ENCODE measurements at regions not wholly inside any gene's neighbourhood (a gene's known extent, or its start where the extent isn't known, plus 50 kb on each side); places are given as distances from the start of the nearest gene placed in this dataset.

GRCh38 chr1:34346128-34346527 is 169.4 kb downstream of the C1orf94 start:
- FAIRE-seq, result no peak
- TF ChIP-seq TAF1 (IDR thresholded peaks at IDR 0.05; ENCODE audit: low read depth, low read length) (no peak), POLR2A (IDR thresholded peaks at IDR 0.05; ENCODE audit: low read depth, low read length) (no peak), POU2F2 (IDR thresholded peaks at IDR 0.05; ENCODE audit: low read depth, low read length) (no peak), PAX5 (IDR thresholded peaks at IDR 0.05; ENCODE audit: insufficient read depth, low read length, severe bottlenecking) (no peak), SPI1 (IDR thresholded peaks at IDR 0.05; ENCODE audit: low read depth, low read length) (no peak), POLR2AphosphoS5 (IDR thresholded peaks at IDR 0.05; ENCODE audit: low read depth, low read length) (no peak)
- DNase-seq (ENCODE audit: insufficient read length, low spot score), result no peak

- no peak for TF ChIP-seq POLR2AphosphoS5 (IDR thresholded peaks at IDR 0.05; ENCODE audit: low read depth, low read length)
- no peak for TF ChIP-seq POU2F2 (IDR thresholded peaks at IDR 0.05; ENCODE audit: low read depth, low read length)
- TF ChIP-seq SPI1 (IDR thresholded peaks at IDR 0.05; ENCODE audit: low read depth, low read length), result no peak
- TF ChIP-seq POLR2A (IDR thresholded peaks at IDR 0.05; ENCODE audit: low read depth, low read length), result no peak
- no peak for TF ChIP-seq TAF1 (IDR thresholded peaks at IDR 0.05; ENCODE audit: low read depth, low read length)
- TF ChIP-seq PAX5 (IDR thresholded peaks at IDR 0.05; ENCODE audit: insufficient read depth, low read length, severe bottlenecking), result no peak
- no peak for DNase-seq (ENCODE audit: insufficient read length, low spot score)
- FAIRE-seq, result no peak
Measured at GRCh38 chr1:34353409-34353808, 176.7 kb downstream of the C1orf94 start.

- no peak for FAIRE-seq
- TF ChIP-seq POLR2AphosphoS5 (IDR thresholded peaks at IDR 0.05; ENCODE audit: low read depth, low read length), result no peak
- no peak for TF ChIP-seq POU2F2 (IDR thresholded peaks at IDR 0.05; ENCODE audit: low read depth, low read length)
- no peak for TF ChIP-seq PAX5 (IDR thresholded peaks at IDR 0.05; ENCODE audit: insufficient read depth, low read length, severe bottlenecking)
- no peak for TF ChIP-seq SPI1 (IDR thresholded peaks at IDR 0.05; ENCODE audit: low read depth, low read length)
- no peak for TF ChIP-seq TAF1 (IDR thresholded peaks at IDR 0.05; ENCODE audit: low read depth, low read length)
- no peak for TF ChIP-seq POLR2A (IDR thresholded peaks at IDR 0.05; ENCODE audit: low read depth, low read length)
- DNase-seq (ENCODE audit: insufficient read length, low spot score), result no peak
Measured at GRCh38 chr1:34354367-34354766, 177.7 kb downstream of the C1orf94 start.

- no peak for DNase-seq (ENCODE audit: insufficient read length, low spot score)
- TF ChIP-seq SPI1 (IDR thresholded peaks at IDR 0.05; ENCODE audit: low read depth, low read length) (no peak), PAX5 (IDR thresholded peaks at IDR 0.05; ENCODE audit: insufficient read depth, low read length, severe bottlenecking) (no peak), TAF1 (IDR thresholded peaks at IDR 0.05; ENCODE audit: low read depth, low read length) (no peak), POLR2A (IDR thresholded peaks at IDR 0.05; ENCODE audit: low read depth, low read length) (no peak), POU2F2 (IDR thresholded peaks at IDR 0.05; ENCODE audit: low read depth, low read length) (no peak), POLR2AphosphoS5 (IDR thresholded peaks at IDR 0.05; ENCODE audit: low read depth, low read length) (no peak)
- no peak for FAIRE-seq
Measured at GRCh38 chr1:34356853-34357252, 180.1 kb downstream of the C1orf94 start.

- FAIRE-seq (no peak), DNase-seq (ENCODE audit: insufficient read length, low spot score) (no peak)
- TF ChIP-seq TAF1 (IDR thresholded peaks at IDR 0.05; ENCODE audit: low read depth, low read length), result no peak
- no peak for TF ChIP-seq POLR2AphosphoS5 (IDR thresholded peaks at IDR 0.05; ENCODE audit: low read depth, low read length)
- TF ChIP-seq PAX5 (IDR thresholded peaks at IDR 0.05; ENCODE audit: insufficient read depth, low read length, severe bottlenecking), result no peak
- TF ChIP-seq POLR2A (IDR thresholded peaks at IDR 0.05; ENCODE audit: low read depth, low read length), result no peak
- no peak for TF ChIP-seq POU2F2 (IDR thresholded peaks at IDR 0.05; ENCODE audit: low read depth, low read length)
- TF ChIP-seq SPI1 (IDR thresholded peaks at IDR 0.05; ENCODE audit: low read depth, low read length), result no peak
Measured at GRCh38 chr1:34358636-34359035, 181.9 kb downstream of the C1orf94 start.

- FAIRE-seq (no peak), DNase-seq (ENCODE audit: insufficient read length, low spot score) (no peak)
- TF ChIP-seq SPI1 (IDR thresholded peaks at IDR 0.05; ENCODE audit: low read depth, low read length) (no peak), PAX5 (IDR thresholded peaks at IDR 0.05; ENCODE audit: insufficient read depth, low read length, severe bottlenecking) (no peak), TAF1 (IDR thresholded peaks at IDR 0.05; ENCODE audit: low read depth, low read length) (no peak), POLR2A (IDR thresholded peaks at IDR 0.05; ENCODE audit: low read depth, low read length) (no peak), POU2F2 (IDR thresholded peaks at IDR 0.05; ENCODE audit: low read depth, low read length) (no peak), POLR2AphosphoS5 (IDR thresholded peaks at IDR 0.05; ENCODE audit: low read depth, low read length) (no peak)
Measured at GRCh38 chr1:34359411-34359810, 182.7 kb downstream of the C1orf94 start.

- FAIRE-seq (no peak), DNase-seq (ENCODE audit: insufficient read length, low spot score) (no peak)
- TF ChIP-seq SPI1 (IDR thresholded peaks at IDR 0.05; ENCODE audit: low read depth, low read length), result peak; percentile 89
- no peak for TF ChIP-seq PAX5 (IDR thresholded peaks at IDR 0.05; ENCODE audit: insufficient read depth, low read length, severe bottlenecking)
- no peak for TF ChIP-seq POLR2AphosphoS5 (IDR thresholded peaks at IDR 0.05; ENCODE audit: low read depth, low read length)
- TF ChIP-seq TAF1 (IDR thresholded peaks at IDR 0.05; ENCODE audit: low read depth, low read length), result no peak
- TF ChIP-seq POLR2A (IDR thresholded peaks at IDR 0.05; ENCODE audit: low read depth, low read length), result no peak
- no peak for TF ChIP-seq POU2F2 (IDR thresholded peaks at IDR 0.05; ENCODE audit: low read depth, low read length)
Measured at GRCh38 chr1:34360574-34360973, 183.9 kb downstream of the C1orf94 start.

- DNase-seq (ENCODE audit: insufficient read length, low spot score) (no peak), FAIRE-seq (no peak)
- TF ChIP-seq PAX5 (IDR thresholded peaks at IDR 0.05; ENCODE audit: insufficient read depth, low read length, severe bottlenecking), result no peak
- no peak for TF ChIP-seq SPI1 (IDR thresholded peaks at IDR 0.05; ENCODE audit: low read depth, low read length)
Measured at GRCh38 chr1:34361121-34361520, 184.4 kb downstream of the C1orf94 start.

GRCh38 chr1:34361781-34362357 is 185.2 kb downstream of the C1orf94 start:
- TF ChIP-seq PAX5 (IDR thresholded peaks at IDR 0.05; ENCODE audit: insufficient read depth, low read length, severe bottlenecking), result no peak
- peak; percentile 45; the same call in 1 of the 2 replicates for TF ChIP-seq SPI1 (IDR thresholded peaks at IDR 0.05; ENCODE audit: low read depth, low read length)
- FAIRE-seq (no peak), DNase-seq (ENCODE audit: insufficient read length, low spot score) (no peak)

- TF ChIP-seq POLR2AphosphoS5 (IDR thresholded peaks at IDR 0.05; ENCODE audit: low read depth, low read length) (no peak), PAX5 (IDR thresholded peaks at IDR 0.05; ENCODE audit: insufficient read depth, low read length, severe bottlenecking) (no peak), POLR2A (IDR thresholded peaks at IDR 0.05; ENCODE audit: low read depth, low read length) (no peak), SPI1 (IDR thresholded peaks at IDR 0.05; ENCODE audit: low read depth, low read length) (no peak), POU2F2 (IDR thresholded peaks at IDR 0.05; ENCODE audit: low read depth, low read length) (no peak), TAF1 (IDR thresholded peaks at IDR 0.05; ENCODE audit: low read depth, low read length) (no peak)
- FAIRE-seq (no peak), DNase-seq (ENCODE audit: insufficient read length, low spot score) (no peak)
Measured at GRCh38 chr1:34362949-34363348, 186.2 kb downstream of the C1orf94 start.

Data from GM12891 (cell line).